GM18867 (cell line): ENCODE measurements at regions not wholly inside any gene's neighbourhood (a gene's known extent, or its start where the extent isn't known, plus 50 kb on each side); places are given as distances from the start of the nearest gene placed in this dataset.
"Not testable (repeated sequence)": the region's sequence is repeated elsewhere in the genome, so short reads cannot be mapped to it uniquely, and the experiment has no call there.

Source experiments
- ATAC-seq: cut with Tn5 transposase; IDR thresholded peaks from one replicate; pipeline ENCODE4 v1.9.1; 2021; ENCODE audit warnings: mild to moderate bottlenecking, moderate library complexity; ENCODE audit not compliant: unreplicated experiment

DNA sequence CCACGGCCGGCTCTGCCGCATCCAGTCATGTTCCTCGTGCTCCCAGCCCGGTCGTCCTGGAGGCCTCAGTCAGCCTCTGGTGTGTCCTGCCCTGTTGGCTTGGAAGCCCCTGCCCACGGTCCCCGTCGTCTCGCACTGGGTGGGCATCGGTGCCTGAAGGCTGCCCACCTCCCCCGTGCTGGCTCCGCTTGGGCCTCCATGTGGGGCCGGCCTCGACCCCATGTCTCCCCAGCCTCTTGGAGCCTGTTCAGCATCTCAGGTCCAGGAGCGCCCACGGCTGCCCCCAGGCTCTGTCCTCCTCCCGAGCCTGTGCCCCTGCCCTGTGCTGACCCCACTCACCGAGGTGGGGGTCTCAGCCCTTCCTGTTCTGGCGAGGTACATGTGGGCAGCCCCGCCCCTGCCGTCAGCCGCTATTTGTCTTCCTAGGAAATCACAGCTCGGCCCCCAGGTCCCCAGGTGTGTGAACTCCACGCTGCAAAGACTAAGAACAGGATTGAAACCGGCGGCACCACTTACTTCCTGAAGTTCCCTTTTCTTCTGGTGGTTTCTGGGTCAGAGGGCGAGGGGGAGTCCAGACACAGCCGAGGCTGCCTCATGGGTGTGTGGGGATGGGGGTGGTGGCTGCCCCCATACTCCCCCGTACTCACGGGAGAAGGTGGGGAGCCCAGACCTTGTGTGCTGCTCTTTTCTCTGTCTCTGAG, 221.3 kb downstream of the TMEM121 start:
- ATAC-seq = not testable (repeated sequence)

DNA sequence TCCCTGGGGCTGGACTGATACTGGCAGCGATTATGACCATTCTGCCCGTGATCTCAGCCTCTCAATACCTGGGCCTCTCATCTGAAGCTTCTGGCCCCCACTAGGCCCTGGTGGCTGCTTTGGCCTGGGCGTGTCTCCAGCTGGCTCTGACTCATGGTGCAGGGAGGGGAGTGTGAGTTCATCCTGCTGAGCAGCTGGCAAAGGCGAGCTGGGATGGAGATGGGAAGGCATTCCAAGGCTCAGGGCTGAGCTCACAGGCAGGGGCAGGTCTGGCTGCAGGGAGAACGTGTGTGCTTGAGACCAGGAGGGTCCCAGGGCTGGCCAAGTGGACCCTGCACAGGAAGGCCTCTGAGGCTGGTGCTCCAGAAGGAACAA, 221.8 kb downstream of the TMEM121 start:
- no peak for ATAC-seq

DNA sequence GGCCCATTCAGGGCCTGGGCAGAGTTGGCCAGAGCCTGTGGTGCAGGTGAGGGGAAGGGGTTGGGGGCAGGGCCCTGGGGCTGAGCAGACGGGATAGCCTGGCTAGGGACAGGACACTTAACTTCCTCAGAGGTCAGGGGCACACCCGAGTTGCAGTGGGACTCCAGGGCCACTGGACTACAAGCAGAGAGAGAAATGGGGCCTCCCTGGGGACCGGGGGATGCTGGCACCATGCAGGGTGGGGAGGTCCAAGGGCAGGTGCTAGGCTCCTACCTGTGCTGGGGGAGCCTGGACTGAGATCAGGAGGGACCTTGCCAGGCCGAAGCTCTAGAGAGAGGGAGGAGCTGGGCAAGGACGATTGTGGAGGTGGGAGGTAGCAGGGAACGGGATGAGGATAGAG, 222.3 kb downstream of the TMEM121 start:
- not testable (repeated sequence) for ATAC-seq

DNA sequence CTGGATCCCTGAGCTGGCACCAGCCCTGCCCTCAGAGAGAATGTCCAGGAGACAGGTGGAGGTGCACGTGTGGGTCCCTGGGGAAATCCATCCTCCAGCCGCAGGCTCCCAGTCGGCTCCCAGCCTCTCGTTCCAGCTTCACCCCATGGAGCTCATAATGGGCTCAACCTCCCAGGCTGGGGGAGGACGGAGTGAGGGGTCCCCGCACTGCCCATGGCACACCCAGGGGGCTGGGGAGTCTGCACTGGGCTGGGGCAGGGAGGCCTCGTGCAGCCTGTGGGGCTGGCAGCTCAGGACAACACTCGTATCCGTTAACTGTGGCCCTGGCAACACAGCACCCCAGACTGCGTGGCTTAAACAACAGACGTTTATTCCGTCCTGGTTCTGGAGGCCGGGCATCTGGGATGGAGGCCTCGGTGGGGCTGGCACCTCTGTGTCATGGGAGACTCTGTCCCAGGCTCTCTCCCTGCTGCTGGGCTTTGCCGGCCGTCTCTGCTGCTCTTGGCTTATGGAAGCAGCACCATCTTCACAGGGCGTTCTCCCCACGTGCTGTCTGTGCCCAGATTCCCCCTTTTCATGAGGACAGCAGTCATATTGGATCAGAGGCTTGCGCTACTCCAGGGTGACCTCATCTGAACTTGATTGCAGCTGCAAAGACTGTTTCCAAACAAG, 223.6 kb downstream of the TMEM121 start:
- ATAC-seq = not testable (repeated sequence)

DNA sequence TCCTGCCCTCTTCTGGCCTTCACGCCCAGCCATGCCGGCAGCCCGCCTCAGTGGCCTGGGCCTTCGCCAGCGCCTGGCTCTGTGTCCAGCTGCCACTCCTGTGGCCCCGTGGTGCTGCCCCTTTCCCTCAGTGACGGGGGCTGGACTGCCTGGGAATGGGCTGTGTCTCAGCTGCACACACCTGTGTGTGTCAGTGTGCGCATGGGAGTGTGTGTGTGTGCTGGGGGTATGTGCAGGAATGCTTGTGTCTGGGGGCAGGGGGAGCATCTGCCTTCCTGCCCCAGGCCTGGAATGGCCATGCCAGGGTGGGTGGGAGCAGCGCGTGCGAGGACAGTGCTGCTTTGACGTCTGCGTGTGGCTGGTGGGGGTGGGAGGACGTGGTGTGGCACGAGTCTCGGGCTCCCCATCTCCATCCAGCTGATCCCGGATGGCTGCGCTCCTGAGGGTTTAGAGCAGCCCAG, 224.9 kb downstream of the TMEM121 start:
- not testable (repeated sequence) for ATAC-seq

DNA sequence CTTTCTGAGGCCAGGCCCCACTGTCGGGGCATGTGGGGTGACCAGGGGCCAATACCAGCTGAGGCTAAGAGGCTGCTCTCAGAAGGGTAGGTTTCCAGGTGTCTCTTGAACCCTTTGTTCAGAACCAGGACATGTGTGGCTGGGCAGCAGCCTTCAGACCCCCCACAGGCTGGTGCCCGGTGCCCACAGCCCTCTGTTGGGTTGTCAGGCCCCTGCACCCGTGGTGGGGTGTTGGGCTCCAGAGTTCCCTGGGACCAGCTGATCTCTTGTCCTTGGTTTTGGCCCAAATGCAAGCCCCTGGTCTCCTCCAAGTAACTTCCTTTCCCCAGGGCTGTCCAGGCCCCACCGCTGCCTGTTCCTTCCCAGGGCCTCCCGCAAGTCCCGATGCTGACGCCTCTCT, 226.0 kb downstream of the TMEM121 start:
- not testable (repeated sequence) for ATAC-seq

DNA sequence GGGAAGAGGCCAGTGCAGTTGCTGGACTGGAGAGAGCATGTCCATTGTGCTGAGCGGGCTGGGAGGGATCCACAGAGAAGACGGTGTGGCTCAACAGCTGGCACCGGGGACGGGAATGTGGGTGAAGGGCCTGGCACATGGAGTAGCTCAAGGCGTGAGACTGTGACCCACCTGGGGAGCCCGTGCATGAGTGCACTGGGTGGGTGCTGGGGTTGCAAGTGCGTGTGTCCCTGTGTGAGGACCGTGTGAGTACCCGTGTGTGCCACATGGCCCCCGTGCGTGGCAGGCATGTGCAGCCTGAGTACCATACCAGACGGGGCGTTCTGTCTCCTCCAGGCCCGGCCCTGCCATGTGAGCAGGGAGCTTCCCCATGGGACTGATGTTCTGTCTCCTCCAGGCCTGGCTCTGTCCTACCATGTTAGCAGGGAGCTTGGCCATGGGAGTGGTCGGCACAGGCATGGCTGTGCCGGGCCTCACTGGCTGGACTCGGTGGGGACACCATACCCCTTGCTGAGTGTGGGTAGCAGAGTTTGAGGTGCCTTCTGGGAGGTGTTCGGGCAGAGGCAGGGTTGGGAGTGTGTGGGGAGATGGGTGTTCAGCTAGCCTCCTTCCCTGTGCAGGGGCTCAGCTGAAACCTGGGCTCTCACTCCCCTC, 234.4 kb downstream of the TMEM121 start:
- ATAC-seq = no peak

DNA sequence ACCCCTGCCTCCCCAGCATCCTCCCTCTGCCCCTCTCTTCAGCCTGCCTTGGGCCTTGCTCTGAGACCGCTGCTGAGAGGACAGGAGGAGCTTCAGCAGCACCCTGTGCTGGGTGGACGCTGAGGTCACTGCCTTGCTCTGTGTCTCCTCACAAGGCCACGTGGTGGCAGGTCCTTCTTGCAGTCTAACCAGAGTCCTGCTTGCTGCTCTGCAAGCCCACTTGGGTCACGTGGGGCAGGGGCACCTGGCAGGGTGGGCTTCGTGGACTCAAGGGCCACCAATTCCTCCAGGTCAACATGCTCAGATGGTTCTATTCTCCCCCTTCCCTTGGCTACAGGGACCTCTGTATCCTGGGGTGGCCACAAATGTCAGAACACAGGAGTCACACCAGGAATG, 235.0 kb downstream of the TMEM121 start:
- not testable (repeated sequence) for ATAC-seq

DNA sequence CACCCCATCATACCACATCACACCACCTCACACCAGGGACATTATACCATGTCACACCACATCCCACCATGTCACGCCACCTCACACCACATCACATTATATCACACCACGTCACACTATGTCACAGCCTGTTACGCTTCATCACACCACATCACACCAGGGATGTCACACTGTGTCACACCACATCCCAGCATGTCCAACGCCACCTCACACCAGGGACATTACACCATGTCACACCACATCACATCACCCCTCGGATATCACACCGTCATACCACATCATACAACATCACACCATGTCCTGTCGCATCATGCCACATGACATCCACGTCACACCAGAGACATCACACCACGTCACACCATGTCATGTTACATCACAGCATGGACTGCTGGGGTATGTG, 235.5 kb downstream of the TMEM121 start:
- ATAC-seq = no peak

DNA sequence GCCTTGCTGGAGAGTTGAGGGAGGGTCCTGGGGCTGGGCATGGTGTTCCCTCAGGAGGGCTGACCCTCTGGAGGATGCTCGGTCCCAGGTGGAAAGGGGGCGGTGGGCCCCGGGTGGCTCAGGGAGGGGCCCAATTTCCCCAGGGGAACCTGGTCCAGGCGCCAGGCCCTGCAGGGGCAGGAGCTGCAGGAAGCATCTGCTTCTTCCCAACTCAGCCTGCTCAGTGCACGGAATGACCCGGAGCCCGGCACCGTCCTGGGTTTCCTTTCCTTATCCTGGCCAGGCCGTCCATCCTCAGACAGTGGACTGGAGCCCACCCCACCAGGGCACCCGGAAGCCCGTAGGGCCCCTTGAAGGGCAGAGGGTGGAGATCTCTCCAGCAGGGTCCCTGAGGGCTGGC, 235.9 kb downstream of the TMEM121 start:
- not testable (repeated sequence) for ATAC-seq

DNA sequence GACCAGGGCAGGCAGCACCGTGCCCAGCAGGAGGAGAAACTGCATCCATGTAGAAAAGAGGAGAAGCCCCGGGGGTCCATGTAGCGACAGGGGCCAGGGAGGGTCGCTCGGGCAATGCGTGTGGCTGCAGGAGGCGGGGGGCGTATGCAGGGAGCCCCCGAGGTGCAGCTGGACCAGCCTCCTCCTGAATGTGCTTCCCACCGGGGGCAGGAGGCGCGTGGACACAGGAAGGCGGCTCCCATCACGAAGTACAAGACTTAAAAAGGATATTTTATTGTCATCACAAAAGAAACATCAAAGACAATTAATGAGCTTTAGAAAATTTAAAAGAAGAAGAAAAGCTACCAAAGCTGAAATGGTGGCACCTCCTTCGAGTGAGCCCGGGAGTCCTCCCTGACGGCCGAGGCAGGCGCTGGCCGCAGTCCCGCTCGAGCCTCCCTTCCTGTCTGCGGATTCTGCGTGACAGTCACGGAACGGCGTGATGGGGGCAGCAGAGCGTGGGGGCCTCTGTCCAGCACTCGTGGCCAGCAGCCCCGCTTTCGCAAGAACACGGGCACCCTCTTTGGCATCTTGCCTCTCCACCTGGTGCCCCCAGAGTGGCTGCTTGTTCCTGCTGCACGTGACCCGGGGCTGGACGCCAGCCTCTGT, 238.0 kb downstream of the TMEM121 start:
- not testable (repeated sequence) for ATAC-seq

DNA sequence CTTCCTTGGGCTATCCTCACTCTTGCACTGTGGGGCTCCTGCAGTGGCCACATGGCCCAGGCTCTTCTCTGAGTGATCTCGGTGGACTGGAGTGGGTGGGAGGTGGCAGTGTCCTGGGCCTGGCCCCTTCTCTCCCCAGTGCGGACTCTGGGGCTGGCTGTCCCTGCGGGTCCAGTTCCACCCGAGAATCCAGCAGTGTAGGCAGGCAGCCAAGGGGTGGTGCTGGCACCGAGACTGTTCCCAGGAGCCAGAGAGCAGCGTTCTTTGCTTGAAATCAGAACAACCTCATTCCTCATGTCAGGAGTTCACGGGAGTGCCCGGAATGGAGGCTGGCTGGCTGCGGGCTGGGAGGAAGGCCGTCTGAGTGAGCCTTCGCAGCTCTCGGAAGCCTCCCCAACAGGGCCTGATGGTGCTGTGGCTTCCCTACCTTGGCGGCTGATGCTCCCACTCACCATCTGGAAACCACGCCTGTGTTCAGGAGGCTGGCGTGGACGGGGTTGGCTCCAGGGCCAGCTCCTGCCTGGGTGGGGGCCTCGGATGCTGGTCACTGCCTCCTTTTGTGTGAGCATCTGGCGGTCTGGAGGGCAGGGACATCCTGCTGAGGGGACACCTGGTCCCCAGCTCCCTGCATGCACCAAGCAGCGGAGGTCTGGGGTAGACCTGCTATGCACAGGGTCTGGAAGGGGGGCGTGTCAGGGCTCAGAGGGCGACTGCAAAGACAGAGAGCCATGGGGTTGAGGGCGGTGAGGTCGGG, 238.9 kb downstream of the TMEM121 start:
- not testable (repeated sequence) for ATAC-seq

DNA sequence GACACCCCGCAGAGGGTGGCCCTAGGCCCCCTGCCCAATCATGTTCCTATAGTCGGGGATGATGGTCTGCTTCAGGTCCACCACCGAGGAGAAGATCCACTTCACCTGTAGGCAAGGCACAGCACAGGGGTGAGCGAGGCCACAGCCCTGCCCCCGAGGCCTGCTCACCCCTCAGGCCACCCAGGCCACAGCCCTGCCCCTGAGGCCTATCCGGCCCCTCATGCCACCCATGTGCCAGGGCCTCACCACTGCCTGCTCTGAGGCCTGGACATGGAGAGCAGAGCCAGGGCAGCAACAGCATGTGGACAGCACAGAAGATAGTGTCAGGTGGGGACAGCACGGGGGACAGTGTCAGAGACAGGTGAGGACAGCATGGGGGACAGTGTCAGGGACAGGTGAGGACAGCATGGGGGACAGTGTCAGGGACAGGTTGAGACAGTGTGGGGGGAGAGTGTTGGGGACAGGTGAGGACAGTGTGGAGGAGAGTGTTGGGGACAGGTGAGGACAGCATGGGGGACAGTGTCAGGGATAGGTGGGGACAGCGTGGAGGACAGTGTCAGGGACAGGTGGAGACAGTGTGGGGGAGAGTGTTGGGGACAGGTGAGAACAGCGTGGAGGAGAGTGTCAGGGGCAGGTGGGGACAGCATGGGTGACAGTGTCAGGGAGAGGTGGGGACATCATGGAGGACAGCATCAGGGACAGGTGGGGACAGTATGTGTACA, 239.7 kb downstream of the TMEM121 start:
- ATAC-seq = no peak

DNA sequence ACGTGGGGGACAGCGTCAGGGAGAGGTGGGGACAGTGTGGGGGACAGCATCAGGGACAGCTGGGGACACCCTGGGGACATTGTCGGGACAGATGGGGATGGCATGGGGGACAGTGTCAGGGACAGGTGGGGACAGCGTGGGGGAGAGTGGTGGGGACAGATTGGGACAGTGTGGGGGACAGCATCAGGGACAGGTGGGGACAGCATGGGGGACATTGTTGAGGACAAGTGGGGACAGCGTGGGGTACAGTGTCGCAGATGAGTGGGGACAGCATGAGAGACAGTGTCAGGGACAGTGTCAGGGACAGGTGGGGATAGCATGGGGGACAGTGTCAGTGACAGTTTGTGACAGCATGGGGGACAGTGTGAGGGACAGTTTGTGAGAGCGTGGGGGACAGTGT, 240.9 kb downstream of the TMEM121 start:
- no peak for ATAC-seq

DNA sequence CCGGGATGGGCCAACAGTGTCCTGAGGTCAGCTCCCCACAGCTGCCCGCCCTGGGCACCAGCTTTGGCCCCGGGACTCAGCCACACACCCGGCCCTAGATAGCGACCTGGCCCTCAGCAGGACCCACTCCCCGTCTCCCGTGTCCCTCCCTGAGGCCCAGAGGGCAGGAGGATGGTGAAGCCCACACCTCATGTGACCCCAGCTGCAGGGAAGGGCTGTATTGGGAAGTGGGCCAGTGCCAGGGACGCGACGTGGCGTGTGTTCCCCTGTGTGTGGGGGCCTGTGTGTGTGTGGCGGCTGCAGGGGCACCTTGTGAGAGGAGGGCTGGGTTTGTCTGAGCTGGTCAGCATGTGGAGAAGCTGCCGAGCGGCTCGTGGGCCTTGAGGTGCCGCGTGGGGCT, 241.7 kb downstream of the TMEM121 start:
- not testable (repeated sequence) for ATAC-seq

DNA sequence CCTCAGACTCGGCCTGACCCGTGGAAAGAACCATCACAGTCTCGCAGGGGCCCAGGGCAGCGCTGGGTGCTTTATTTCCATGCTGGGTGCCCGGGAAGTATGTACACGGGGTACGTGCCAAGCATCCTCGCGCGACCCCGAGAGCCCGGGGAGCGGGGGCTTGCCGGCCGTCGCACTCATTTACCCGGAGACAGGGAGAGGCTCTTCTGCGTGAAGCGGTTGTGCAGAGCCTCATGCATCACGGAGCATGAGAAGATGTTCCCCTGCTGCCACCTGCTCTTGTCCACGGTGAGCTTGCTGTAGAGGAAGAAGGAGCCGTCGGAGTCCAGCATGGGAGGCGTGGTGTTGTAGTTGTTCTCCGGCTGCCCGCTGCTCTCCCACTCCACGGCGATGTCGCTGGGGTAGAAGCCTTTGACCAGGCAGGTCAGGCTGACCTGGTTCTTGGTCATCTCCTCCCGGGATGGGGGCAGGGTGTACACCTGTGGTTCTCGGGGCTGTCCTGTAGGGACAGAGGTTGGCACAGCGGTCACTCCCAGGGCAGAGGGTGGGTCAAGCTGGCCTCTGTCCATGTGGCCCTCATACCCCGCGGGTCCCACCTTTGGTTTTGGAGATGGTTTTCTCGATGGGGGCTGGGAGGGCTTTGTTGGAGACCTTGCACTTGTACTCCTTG, 242.8 kb downstream of the TMEM121 start:
- not testable (repeated sequence) for ATAC-seq

DNA sequence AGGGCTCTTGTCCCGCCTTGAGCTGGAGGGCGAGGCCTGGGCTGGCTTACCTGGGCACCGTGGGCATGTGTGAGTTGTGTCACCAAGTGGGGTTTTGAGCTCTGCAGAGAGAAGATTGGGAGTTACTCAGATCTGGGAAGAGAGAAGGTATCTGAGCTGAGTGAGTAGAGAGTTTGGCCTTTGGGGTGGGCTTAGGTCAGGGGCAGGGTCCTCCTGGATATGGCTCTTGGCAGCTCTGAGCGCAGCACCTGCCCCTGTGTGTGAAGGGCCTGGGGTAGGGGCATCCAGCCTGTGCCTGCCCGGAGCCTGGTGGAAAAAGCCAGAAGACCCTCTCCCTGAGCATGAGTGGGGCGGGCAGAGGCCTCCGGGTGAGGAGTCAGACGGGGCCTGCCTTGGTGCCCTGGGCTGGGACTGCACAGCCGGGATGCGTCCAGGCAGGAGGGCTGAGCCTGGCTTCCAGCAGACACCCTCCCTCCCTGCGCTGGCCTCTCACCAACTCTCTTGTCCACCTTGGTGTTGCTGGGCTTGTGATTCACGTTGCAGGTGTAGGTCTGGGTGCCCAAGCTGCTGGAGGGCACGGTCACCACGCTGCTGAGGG, 244.3 kb downstream of the TMEM121 start:
- ATAC-seq = not testable (repeated sequence)

DNA sequence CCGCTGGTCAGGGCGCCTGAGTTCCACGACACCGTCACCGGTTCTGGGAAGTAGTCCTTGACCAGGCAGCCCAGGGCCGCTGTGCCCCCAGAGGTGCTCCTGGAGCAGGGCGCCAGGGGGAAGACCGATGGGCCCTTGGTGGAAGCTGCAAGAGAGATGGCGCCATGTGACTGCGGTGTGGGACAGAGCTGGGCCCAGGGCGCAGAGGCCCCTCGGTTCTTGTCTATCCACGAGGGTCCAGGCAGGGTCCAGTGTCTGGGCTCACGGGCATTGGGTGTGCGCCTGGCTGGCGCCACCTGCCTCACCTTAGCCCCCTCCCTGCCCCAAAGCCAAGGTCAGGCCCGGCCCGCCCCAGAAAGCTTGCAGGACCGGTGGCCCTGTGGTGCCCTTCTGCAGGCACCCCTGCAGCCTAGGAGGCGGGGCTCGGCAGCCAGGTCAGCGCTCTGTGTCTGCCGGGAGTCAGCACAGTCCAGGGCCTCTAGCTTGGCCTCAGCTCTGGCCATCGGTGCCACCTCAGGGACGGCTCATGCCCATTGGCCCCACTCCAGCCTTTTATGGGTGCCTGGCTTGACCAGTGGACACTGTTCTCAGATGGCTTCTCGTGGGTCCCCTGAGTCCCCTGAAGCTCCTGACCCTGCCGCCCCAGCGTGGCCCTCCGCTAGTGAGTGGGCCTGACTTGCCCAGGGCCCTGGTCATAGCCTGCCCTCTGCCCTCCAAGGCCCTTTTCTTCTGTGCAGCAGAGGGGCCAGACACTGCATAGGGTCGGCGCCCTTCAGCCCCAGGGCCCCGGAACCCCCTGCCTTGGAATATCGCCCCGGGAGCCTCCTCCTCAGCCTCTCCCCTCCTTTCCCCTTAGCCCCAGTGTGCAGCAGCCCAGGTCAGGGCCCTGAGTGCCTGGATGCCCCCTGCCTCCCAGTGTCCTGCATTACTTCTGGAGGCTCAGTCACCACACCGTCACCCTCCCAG, 245.2 kb downstream of the TMEM121 start:
- not testable (repeated sequence) for ATAC-seq
